Skeletal muscle tissue (tissue), 3 donors: ENCODE measurements at regions not wholly inside any gene's neighbourhood (a gene's known extent, or its start where the extent isn't known, plus 50 kb on each side); places are given as distances from the start of the nearest gene placed in this dataset.

Experiments
- H3K27ac ChIP-seq: one replicate; pipeline ENCODE4 v1.7.0; 2013; ENCODE audit warnings: mild to moderate bottlenecking, low read depth, low read length, inconsistent platforms
- H3K27me3 ChIP-seq, 3 donors: one replicate each; pipeline ENCODE4 v1.7.0; 2013; ENCODE audit warnings: low read length in 3 of 3; ENCODE audit not compliant: control insufficient read depth in 3 of 3, insufficient read depth in 3 of 3
- H3K36me3 ChIP-seq, 3 donors: one replicate each; pipeline ENCODE4 v1.7.0; 2013; ENCODE audit warnings: low read length in 3 of 3; ENCODE audit not compliant: control insufficient read depth in 3 of 3, insufficient read depth in 3 of 3
- H3K4me1 ChIP-seq, 3 donors: one replicate each; pipeline ENCODE4 v1.7.0; 2013; ENCODE audit warnings: low read length in 3 of 3, mild to moderate bottlenecking in 3 of 3; ENCODE audit not compliant: control insufficient read depth in 3 of 3, insufficient read depth in 3 of 3
- H3K4me3 ChIP-seq, 3 donors: one replicate each; pipeline ENCODE4 v1.7.0; 2013; ENCODE audit warnings: low read length in 3 of 3
- H3K9ac ChIP-seq, 3 donors: one replicate each; pipeline ENCODE4 v1.7.0; 2013; ENCODE audit warnings: low read length in 3 of 3, mild to moderate bottlenecking in 3 of 3, moderate library complexity in 2 of 3, low read depth in 1 of 3
- H3K9me3 ChIP-seq, 3 donors: one replicate each; pipeline ENCODE4 v1.7.0; 2013; ENCODE audit warnings: low read length in 3 of 3; ENCODE audit not compliant: control insufficient read depth in 3 of 3
- donor health status: Osteomylitis.

DNA sequence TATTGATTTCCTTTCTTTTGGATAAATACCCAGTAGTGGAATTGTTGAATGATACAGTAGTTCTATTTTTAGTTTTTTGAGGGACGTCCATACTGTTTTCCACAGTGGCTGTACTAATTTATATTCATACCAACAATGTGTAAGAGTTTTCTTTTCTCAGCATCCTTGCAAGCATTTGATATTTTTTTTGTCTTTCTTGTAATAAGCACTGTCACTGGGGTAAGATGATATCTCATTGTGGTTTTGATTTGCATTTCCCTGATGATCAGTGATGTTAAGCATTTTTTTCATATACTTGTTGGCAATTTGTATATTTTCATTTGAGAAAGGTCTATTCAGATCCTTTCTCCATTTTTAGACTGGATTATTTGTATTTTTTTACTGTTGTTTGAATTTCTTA, 308.7 kb downstream of the PTEN start:
- Histone ChIP-seq H3K9ac (no peak overlapping the region), H3K27ac (no peak overlapping the region), H3K4me3 (no peak overlapping the region), H3K4me1 (peaks cover 0 to 1% (median 0%) of the 10 kb centered on the region in 3 donors), H3K36me3 (no peaks in the 10 kb centered on the region), H3K27me3 (no peaks in the 10 kb centered on the region), H3K9me3 (no peaks in the 10 kb centered on the region)

DNA sequence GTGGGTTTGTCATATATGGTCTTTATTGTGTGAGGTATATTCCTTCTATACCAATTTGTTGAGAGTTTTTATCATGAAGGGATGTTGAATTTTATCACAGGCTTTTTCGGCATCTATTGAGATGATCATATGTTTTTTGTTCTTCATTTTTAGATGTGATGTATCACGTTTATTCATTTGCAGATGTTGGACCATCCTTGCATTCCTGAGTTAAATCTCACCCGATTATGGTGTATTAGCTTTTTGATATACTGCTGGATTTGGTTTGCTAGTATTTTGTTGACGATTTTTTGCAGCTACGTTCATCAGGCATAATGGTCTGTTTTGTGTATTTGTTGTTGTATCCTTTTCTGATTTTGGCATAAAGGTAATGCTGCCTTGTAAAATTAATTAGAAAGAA, 311.0 kb downstream of the PTEN start:
- H3K9me3 ChIP-seq, result no peaks in the 10 kb centered on the region
- peaks cover 0 to 3% (median 0%) of the 10 kb centered on the region in 3 donors for H3K4me1 ChIP-seq
- no peaks in the 10 kb centered on the region for H3K27me3 ChIP-seq
- H3K9ac ChIP-seq, result no peak overlapping the region
- H3K36me3 ChIP-seq, result no peaks in the 10 kb centered on the region
- no peak overlapping the region for H3K4me3 ChIP-seq
- H3K27ac ChIP-seq, result no peak overlapping the region

DNA sequence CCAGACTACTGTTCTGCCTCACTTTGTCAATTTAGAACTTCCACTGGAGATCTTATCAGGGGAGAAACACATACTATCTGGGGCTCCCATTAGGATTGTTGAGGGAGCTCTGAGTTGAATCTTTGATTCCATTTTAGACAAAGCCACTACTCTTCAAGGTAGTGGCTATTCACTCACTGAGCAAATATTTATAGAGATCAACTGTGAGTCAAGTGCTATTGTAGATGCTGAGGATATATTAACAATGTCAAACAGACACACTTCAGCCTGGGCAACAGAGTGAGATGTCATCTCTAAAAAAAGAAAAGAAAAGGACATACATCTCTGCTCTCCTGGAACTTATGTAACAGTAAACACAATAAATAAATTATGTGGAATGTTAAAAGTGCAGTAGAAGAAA, 315.3 kb downstream of the PTEN start:
- Histone ChIP-seq H3K4me1 (peaks cover 0 to 3% (median 0%) of the 10 kb centered on the region in 3 donors), H3K9me3 (no peaks in the 10 kb centered on the region), H3K4me3 (no peak overlapping the region), H3K27me3 (no peaks in the 10 kb centered on the region), H3K27ac (no peak overlapping the region), H3K9ac (no peak overlapping the region), H3K36me3 (no peaks in the 10 kb centered on the region)

DNA sequence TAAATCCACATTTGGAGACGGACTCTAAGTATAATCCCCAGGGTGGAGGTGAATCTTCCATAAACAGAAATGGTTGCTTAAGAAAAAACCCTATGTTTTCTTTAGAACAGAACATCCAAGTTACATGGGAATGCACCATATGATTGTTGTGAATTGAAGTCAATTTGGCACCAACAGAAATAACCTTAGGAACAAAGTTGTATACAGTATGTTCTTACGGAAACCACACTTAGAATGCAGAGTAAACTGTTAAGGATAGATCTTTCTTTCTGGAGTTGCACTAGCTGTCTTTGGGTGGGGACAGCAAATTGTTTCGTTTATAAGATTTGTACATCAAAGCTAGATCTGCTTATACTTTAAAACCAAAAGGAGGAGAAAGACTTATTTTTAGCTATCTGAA, 316.4 kb downstream of the PTEN start:
- Histone ChIP-seq H3K27me3 (no peaks in the 10 kb centered on the region), H3K9ac (no peak overlapping the region), H3K27ac (no peak overlapping the region), H3K9me3 (no peaks in the 10 kb centered on the region), H3K4me3 (no peak overlapping the region), H3K36me3 (no peaks in the 10 kb centered on the region), H3K4me1 (peaks cover 0 to 3% (median 0%) of the 10 kb centered on the region in 3 donors)

DNA sequence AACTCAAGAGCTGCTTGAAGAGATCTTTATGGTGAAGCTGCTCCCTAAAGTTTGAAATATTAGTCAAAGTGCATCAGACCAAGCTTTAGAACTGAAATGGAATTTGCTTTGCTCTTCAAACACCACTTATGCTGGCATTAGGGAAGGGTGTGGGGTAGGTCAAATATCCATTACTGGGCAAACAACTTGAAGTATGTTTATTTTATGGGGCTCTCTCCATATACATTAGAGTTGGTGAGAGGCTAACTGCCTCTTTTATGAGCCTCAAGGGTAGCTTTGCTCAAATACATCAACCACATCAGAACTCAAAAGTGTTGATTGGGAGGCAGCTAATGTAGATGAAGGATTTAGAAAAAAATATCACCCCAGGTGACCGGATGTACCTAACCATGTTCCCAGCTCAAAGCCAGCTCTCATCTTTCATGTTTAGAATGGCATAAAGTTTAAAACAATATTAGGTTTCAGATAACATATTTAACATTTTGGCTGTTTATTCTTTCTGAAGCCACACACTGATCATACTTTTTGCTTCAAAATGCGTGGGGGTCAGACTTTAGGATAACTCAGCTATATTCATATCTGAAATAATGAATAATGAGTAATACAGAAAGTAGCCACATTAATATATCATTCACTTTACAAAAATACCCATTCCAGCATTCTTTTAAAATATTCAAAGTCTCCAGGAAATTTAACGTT, 318.6 kb downstream of the PTEN start:
- Histone ChIP-seq H3K9me3 (no peaks in the 10 kb centered on the region), H3K27me3 (no peaks in the 10 kb centered on the region), H3K27ac (no peak overlapping the region), H3K4me1 (peaks cover 0 to 3% (median 0%) of the 10 kb centered on the region in 3 donors), H3K4me3 (no peak overlapping the region), H3K9ac (no peak overlapping the region), H3K36me3 (no peaks in the 10 kb centered on the region)

DNA sequence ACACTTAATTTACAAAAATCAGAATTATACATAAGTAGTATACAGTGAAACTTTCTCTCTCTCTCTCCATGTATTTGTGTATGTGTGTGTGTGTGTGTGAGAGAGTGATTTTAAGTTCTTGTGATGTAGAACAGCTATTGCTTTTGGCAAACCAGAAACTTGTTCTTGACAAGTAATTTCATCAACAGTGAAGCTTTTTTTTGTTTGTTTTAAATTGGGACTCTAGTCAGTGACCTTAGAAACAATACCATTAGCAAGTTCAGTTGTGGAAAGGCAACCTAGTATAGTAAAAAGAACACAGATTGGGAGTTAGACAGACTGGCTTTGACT, 319.1 kb downstream of the PTEN start:
- H3K9me3 ChIP-seq, result no peaks in the 10 kb centered on the region
- no peaks in the 10 kb centered on the region for H3K27me3 ChIP-seq
- H3K9ac ChIP-seq, result no peak overlapping the region
- no peak overlapping the region for H3K27ac ChIP-seq
- peaks cover 0 to 3% (median 0%) of the 10 kb centered on the region in 3 donors for H3K4me1 ChIP-seq
- no peaks in the 10 kb centered on the region for H3K36me3 ChIP-seq
- no peak overlapping the region for H3K4me3 ChIP-seq

DNA sequence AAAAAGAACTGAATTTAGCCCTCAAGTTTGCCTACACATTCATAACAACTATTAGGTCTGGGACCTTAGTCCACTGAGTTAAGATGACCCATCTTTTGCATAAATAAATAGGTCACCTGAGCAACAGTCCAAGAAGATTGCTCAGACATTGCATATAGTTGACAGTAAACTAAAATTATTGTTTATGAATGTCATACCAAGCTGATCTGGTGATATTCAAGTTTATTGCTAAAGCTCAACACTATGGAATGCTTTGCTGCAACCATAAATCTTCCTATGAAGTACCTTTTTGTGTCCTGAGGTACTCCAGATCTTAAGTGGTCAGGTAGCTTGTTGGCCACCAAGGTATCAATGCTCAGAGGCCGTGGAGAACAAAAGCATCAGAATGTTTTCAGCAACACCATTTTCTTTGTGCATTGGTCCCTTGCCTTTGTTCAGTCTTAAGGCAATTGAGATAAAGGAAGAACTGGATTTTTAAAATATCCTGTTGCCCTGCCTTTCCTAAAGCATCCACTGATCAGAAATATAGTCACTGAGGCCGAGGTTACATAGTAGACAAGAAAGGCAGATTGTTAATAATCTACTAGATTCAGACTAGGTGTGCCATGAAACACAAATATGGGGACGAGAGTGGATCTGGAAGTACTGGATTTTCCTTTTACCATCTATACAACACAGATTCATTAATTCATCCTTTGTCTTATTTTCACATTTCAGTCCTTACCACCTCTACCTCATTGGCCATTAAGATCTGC, 321.3 kb downstream of the PTEN start:
- H3K27me3 ChIP-seq, result no peaks in the 10 kb centered on the region
- H3K9ac ChIP-seq, result no peak overlapping the region
- H3K36me3 ChIP-seq, result no peaks in the 10 kb centered on the region
- H3K4me1 ChIP-seq, result no peaks in the 10 kb centered on the region
- H3K4me3 ChIP-seq, result no peak overlapping the region
- no peaks in the 10 kb centered on the region for H3K9me3 ChIP-seq
- H3K27ac ChIP-seq, result no peak overlapping the region

DNA sequence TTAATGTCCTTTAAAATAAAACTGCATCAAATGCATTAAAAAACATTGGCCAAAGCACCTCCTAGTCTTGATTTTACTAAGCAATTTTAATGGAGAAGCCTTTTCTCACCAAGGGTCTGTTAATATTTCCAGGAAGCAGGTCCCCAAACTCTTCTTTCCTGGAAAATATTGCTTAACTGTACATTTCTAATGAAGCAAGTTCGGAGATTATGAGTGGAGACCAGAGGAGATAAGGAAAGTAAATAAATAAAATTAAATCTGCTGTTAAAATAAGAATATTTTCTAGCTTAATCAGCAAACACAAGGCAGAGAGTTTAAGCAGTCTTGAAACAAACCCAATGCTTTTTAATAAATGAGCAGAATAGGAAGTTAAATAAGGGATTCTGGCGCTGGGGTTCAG, 322.4 kb downstream of the PTEN start:
- peaks cover 2 to 10% (median 7%) of the 10 kb centered on the region in 3 donors for H3K4me1 ChIP-seq
- H3K4me3 ChIP-seq, result no peak overlapping the region
- no peaks in the 10 kb centered on the region for H3K36me3 ChIP-seq
- H3K9ac ChIP-seq, result no peak overlapping the region
- H3K9me3 ChIP-seq, result no peaks in the 10 kb centered on the region
- no peaks in the 10 kb centered on the region for H3K27me3 ChIP-seq
- no peak overlapping the region for H3K27ac ChIP-seq

DNA sequence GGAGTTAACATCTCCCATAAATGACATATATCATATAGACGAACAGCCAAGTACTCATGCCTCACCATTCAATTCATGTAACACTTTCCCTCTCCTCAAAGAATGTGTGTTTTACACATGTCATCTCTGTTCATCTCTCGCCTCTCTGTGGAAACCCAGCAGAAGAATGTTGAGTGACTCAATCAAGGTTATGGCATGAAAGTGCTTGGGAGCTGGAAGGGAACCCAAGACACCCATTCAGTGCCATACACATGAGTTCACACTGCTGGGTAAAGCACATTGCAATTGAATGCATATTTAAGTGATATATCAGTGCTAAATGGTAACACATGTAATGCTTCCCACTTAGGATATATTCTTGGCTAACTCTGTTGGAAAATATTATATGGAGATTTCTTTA, 322.9 kb downstream of the PTEN start:
- H3K36me3 ChIP-seq, result no peaks in the 10 kb centered on the region
- no peak overlapping the region for H3K27ac ChIP-seq
- H3K9ac ChIP-seq, result no peak overlapping the region
- no peaks in the 10 kb centered on the region for H3K27me3 ChIP-seq
- peaks cover 3 to 12% (median 8%) of the 10 kb centered on the region in 3 donors for H3K4me1 ChIP-seq
- H3K4me3 ChIP-seq, result no peak overlapping the region
- H3K9me3 ChIP-seq, result no peaks in the 10 kb centered on the region

DNA sequence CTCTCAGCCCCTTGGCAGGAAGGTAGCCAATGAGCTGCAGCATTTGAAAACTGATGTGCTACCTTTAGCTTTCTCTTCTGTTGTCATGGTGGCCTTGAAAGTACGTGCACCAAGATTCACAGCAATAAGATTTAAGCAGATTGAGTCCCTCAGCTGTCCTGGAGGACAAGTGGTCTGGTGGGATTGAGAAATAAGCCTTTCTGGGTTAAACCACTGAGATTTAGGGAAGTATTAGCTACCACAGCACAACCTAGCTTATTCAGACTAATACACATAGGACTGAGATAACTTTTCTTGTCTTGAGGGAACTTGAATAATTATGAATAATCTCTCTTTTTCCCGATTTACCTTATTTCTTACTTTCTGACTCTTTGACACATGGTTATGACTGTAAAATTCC, 324.0 kb downstream of the PTEN start:
- no peaks in the 10 kb centered on the region for H3K27me3 ChIP-seq
- H3K4me1 ChIP-seq, result peaks cover 3 to 12% (median 8%) of the 10 kb centered on the region in 3 donors
- H3K4me3 ChIP-seq, result no peak overlapping the region
- no peak overlapping the region for H3K9ac ChIP-seq
- H3K27ac ChIP-seq, result no peak overlapping the region
- no peaks in the 10 kb centered on the region for H3K9me3 ChIP-seq
- H3K36me3 ChIP-seq, result no peaks in the 10 kb centered on the region
